Lower lobe of right lung (tissue), 2 donors: ENCODE measurements at regions not wholly inside any gene's neighbourhood (a gene's known extent, or its start where the extent isn't known, plus 50 kb on each side); places are given as distances from the start of the nearest gene placed in this dataset.
"Not testable (repeated sequence)": the region's sequence is repeated elsewhere in the genome, so short reads cannot be mapped to it uniquely, and the experiment has no call there.

Experiments
- ATAC-seq, 2 donors: fragments of 200-7000 bp; cut with Tn5 transposase; one replicate each; pipeline ENCODE4 v1.9.1; 2020 to 2022; ENCODE audit warnings: mild to moderate bottlenecking in 2 of 2, moderate library complexity in 2 of 2
- DNase-seq: peaks from one replicate; pipeline ENCODE4 v3.0.0-alpha.2; 2020
- H3K27ac ChIP-seq: fragments of 200-600 bp; one replicate; pipeline ENCODE4 v1.8.0; 2022
- H3K27me3 ChIP-seq: fragments of 200-600 bp; one replicate; pipeline ENCODE4 v1.8.0; 2022; ENCODE audit warnings: low read depth
- H3K36me3 ChIP-seq: fragments of 200-600 bp; one replicate; pipeline ENCODE4 v1.8.0; 2022; ENCODE audit warnings: mild to moderate bottlenecking
- H3K4me1 ChIP-seq: fragments of 200-600 bp; one replicate; pipeline ENCODE4 v1.8.0; 2022
- H3K4me3 ChIP-seq: fragments of 200-600 bp; one replicate; pipeline ENCODE4 v1.8.0; 2022; ENCODE audit warnings: mild to moderate bottlenecking
- H3K9me3 ChIP-seq: fragments of 200-600 bp; one replicate; pipeline ENCODE4 v1.8.0; 2022
- intact Hi-C: fragments of 100-400 bp; cut with DNase I; formaldehyde crosslinking; loops from one replicate; pipeline ENCODE4 v1.11.0; 2022
- TF ChIP-seq, protein P1 (sequence below): fragments of 200-600 bp; IDR thresholded peaks from one replicate; pipeline ENCODE4 v1.8.0; 2022; ENCODE audit warnings: antibody characterized with exemption, mild to moderate bottlenecking
- donor health status: DM: no; HTN: yes; CAD: no; lungs with severe emphysema.

DNA sequence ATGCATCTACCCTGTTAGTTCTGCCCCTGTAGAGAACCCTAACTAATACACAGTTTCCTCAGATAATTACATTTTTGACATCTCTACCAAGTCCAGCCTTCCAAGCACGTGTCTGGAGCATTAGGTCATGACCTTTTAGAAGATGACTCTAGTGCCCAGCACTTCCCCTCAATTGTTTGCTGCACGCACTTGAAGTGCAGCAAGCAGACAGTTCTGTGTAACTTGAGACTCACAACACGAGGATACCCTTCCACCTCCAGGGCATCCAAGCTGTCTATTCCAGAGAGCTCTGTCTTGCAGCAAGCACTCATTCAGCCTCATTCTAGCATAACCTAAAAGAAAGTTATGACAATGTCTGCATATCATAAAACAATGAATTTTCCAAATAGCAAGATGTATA, 1410.5 kb upstream of the CDH18 start:
- Histone ChIP-seq H3K4me3 (no peak overlapping the region), H3K36me3 (no peaks in the 10 kb centered on the region), H3K4me1 (no peaks in the 10 kb centered on the region), H3K9me3 (no peaks in the 10 kb centered on the region), H3K27me3 (no peaks in the 10 kb centered on the region), H3K27ac (no peak overlapping the region)
- TF ChIP-seq, protein P1, sequence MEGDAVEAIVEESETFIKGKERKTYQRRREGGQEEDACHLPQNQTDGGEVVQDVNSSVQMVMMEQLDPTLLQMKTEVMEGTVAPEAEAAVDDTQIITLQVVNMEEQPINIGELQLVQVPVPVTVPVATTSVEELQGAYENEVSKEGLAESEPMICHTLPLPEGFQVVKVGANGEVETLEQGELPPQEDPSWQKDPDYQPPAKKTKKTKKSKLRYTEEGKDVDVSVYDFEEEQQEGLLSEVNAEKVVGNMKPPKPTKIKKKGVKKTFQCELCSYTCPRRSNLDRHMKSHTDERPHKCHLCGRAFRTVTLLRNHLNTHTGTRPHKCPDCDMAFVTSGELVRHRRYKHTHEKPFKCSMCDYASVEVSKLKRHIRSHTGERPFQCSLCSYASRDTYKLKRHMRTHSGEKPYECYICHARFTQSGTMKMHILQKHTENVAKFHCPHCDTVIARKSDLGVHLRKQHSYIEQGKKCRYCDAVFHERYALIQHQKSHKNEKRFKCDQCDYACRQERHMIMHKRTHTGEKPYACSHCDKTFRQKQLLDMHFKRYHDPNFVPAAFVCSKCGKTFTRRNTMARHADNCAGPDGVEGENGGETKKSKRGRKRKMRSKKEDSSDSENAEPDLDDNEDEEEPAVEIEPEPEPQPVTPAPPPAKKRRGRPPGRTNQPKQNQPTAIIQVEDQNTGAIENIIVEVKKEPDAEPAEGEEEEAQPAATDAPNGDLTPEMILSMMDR: no peak
- intact Hi-C loops: no loop called here
- ATAC-seq: no peak
- DNase-seq: no peak

DNA sequence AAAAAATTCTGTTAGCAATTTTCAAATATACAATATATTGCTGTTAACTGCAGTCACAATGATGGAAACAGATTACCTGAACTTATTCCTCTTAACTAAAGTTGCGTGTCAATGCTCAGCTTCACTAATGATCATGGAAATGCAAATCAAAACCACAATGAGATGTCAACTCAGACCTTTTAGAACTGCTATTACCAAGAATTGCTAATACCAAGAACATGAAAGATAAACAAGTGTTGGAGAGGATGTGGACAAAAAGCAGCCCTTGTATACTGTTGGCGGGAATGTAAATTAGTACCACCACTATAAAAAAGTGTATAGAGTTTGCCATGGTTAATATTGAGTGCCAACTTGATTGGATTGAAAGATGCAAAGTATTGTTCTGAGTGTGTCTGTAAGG, 1409.7 kb upstream of the CDH18 start:
- Histone ChIP-seq H3K27ac (no peak overlapping the region), H3K27me3 (no peaks in the 10 kb centered on the region), H3K4me3 (no peak overlapping the region), H3K9me3 (no peaks in the 10 kb centered on the region), H3K4me1 (no peaks in the 10 kb centered on the region), H3K36me3 (no peaks in the 10 kb centered on the region)
- ATAC-seq (no peak), DNase-seq (no peak)
- TF ChIP-seq, protein P1: no peak
- intact Hi-C loops: no loop called here

DNA sequence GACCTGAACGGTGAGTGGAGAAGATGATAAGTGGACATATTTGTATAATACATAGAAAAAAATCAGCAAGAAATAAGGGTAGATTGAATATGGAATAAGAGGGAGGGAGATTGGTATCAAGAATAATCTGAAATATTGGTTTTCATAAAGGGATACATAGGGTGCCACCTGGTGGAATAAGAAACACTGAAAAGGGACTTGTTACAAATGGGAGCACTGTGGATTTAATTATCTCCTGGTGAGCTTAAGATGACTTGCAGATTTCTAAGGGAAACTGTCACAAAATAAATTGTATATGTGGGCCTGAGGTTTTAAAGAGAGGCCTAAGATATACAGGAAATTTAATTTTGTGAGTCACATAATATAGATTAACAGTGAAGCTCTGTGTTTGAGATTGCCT, 1403.5 kb upstream of the CDH18 start:
- Histone ChIP-seq H3K27me3 (no peaks in the 10 kb centered on the region), H3K4me1 (no peaks in the 10 kb centered on the region), H3K36me3 (no peaks in the 10 kb centered on the region), H3K27ac (no peak overlapping the region), H3K9me3 (no peaks in the 10 kb centered on the region), H3K4me3 (no peak overlapping the region)
- no peak for ATAC-seq
- no peak for DNase-seq
- intact Hi-C loops: no loop called here
- TF ChIP-seq, protein P1: no peak

DNA sequence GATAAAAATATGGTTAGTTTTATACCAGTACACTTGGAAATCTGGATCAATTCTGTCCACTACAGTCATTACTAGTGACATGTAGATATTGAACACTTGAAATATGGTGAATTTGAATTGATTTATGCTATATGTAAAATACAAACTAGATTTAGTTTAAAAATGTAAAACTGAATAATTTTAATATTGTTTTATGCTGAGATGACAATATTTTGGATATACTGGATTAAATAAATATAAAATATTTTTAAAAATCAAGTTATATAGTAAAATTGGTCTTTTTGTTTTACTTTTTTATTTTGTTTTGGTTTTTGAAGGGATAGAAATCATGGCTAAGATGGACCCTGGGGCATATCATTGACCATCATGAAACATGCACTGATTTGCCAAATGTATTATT, 1372.8 kb upstream of the CDH18 start:
- intact Hi-C loops, H3K4me3 ChIP-seq, DNase-seq, H3K27ac ChIP-seq, ATAC-seq, H3K9me3 ChIP-seq, H3K27me3 ChIP-seq, H3K4me1 ChIP-seq, H3K36me3 ChIP-seq: not testable (repeated sequence)

DNA sequence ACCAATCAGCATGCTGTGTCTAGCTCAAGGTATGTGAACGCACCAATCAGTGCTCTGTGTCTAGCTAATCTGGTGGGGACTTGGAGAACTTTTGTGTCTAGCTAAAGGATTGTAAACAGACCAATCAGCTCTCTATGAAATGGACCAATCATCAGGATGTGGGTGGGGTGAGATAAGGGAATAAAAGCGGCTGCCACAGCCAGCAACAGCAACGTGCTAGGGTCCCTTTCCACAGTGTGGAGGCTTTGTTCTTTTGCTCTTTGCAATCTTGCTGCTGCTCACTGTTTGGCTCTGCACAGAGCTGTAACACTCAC, 1353.9 kb upstream of the CDH18 start:
- not testable (repeated sequence) for ATAC-seq, H3K27me3 ChIP-seq
- peak overlapping the region; percentile 44 for H3K4me3 ChIP-seq

DNA sequence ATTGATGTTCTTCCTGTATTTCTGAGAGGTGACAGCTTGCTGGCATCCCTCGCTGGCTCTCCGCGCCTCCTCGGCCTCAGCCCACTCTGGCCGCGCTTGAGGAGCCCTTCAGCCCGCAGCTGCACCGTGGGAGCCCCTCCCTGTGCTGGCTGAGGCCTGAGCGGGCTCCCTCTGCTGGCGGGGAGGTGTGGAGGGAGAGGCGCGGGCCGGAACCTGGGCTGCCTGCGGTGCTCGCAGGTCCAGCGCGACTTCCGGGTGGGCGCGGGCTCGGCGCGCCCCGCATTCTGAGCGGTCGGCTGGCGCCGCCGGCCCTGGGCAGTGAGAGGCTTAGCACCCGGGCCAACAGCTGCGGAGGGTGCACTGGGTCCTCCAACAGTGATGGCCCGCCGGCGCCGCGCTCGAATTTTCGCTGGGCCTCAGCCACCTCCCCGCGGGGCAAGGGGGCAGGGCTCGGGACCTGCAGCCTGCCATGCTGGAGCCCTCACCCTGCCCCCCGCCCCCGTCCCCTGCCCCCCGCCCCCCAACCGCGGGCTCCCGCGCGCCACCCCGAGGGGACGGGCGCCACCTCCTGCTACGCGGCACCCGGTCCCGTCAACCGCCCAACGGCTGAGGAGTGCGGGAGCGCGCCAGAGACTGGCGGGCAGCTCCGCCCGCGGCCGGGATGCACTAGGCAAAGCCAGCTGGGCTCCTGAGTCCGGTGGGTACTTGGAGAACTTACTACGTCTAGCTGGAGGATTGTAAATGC, 1353.4 kb upstream of the CDH18 start:
- peak overlapping the region; percentile 44 for H3K4me3 ChIP-seq
- H3K27ac ChIP-seq, H3K4me1 ChIP-seq, H3K27me3 ChIP-seq, H3K36me3 ChIP-seq, H3K9me3 ChIP-seq, intact Hi-C loops, ATAC-seq: not testable (repeated sequence)
- DNase-seq: peak; percentile 34

More for the DNA sequence above, 1353.9 kb upstream of the CDH18 start:
- intact Hi-C loops, H3K27ac ChIP-seq, H3K36me3 ChIP-seq, H3K4me1 ChIP-seq, H3K9me3 ChIP-seq, DNase-seq: not testable (repeated sequence)

DNA sequence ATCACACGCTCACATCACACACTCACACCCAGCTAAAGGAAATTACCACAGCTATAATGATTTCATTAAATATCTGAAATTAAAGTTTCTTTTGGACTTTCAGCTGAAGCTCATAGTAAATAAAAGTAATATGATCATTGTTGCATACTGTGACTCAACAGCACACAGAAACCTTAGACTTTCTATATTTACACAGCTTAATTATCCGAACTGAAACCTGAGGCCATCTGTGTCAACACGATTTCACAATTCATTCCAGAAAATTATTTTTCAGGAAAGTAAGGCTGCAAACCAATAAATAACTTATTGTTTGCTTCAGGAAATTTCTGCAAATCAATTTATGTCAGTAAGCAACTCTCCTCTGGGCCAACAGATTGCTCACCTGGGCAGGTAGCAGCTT, 1352.2 kb upstream of the CDH18 start:
- H3K36me3 ChIP-seq, H3K27ac ChIP-seq, intact Hi-C loops, H3K4me3 ChIP-seq, DNase-seq, ATAC-seq, H3K27me3 ChIP-seq, H3K4me1 ChIP-seq, H3K9me3 ChIP-seq: not testable (repeated sequence)

DNA sequence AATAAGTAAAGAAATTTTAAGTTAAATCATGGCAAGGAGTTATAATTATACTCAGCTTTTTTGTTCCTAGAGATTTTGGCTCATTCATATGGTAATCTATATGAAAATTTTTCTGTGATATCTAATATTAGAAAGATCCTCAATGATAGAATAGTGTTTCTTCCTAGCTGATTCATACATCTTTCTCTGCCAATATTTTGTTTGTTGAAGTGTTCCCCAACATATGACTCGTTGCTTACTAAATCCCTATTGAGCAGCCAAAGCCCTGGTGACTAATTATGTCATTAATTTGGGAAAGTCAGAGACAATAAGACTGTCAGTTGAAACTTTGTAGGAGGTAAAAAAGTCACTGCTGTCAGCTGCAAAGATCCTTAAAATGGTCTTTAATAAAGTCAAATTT, 1348.5 kb upstream of the CDH18 start:
- ATAC-seq, intact Hi-C loops, H3K36me3 ChIP-seq: not testable (repeated sequence)

DNA sequence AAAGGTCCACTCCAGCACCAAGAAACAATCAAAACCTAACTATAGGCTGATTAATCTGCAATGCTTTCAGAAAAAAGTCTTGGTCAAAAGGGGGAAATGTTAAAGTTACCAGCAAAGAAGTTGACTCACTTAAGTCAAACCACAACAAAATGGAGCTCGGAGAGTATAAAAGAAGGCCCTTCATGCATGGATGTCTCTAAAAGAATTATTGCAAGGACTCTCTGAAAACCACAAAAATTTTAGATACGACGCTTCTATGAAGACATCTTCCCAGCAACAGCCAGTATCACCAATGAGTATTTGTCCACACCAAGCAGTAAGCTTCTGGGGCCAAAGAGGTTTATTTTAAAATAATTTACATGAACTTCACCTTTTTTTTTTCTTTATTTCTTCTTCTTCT, 1327.4 kb upstream of the CDH18 start:
- ATAC-seq: not testable (repeated sequence)

More for the DNA sequence above, 1348.5 kb upstream of the CDH18 start:
- not testable (repeated sequence) for H3K4me1 ChIP-seq, H3K27me3 ChIP-seq, H3K27ac ChIP-seq, H3K4me3 ChIP-seq, H3K9me3 ChIP-seq, DNase-seq

DNA sequence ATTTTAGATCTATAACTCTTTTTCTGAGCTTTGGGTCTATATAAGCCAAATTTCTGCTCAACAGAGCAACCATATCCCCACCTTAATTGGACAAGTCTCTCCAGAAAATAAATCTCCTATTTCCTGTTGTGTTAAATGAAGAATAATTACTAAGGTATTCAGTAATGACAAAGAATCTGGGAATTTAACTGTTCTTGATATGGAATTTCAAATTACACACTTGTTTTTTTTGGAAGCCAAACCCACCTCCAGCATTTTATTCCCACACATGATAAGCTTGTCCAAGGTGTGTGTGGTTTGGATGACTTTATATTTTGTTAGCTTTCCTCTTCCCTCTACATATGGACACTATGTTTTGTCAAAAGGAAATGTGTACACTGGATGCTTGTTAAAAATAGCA, 1313.2 kb upstream of the CDH18 start:
- H3K36me3 ChIP-seq, H3K27me3 ChIP-seq, ATAC-seq, H3K27ac ChIP-seq, H3K9me3 ChIP-seq, H3K4me3 ChIP-seq, DNase-seq, intact Hi-C loops, H3K4me1 ChIP-seq: not testable (repeated sequence)

More for the DNA sequence above, 1327.4 kb upstream of the CDH18 start:
- intact Hi-C loops, H3K27me3 ChIP-seq, H3K9me3 ChIP-seq, H3K4me3 ChIP-seq, DNase-seq, H3K4me1 ChIP-seq, H3K36me3 ChIP-seq, H3K27ac ChIP-seq: not testable (repeated sequence)

DNA sequence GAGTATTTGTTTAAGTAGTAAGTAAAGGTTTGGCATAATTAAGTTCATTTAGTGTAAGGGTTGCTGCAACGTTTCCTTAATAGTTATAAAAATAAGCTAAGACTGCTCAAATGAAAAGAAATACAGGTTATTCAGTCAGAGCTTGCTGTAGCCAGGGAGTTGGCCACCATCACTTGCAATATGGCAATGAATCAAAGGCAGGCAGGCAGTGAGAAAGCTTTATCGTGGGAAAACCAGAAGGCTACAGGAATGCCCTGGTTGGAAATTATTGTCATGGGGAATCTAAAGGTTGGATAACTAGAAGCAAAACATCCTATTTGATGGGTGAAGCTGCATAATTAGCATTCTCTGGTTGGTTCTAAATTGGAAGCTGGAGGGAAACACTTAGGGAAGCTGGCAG, 1286.4 kb upstream of the CDH18 start:
- H3K27ac ChIP-seq, DNase-seq, H3K4me1 ChIP-seq, ATAC-seq, intact Hi-C loops, H3K4me3 ChIP-seq, H3K27me3 ChIP-seq, H3K9me3 ChIP-seq, H3K36me3 ChIP-seq: not testable (repeated sequence)
